GM10248 (cell line): ENCODE measurements at regions not wholly inside any gene's neighbourhood (a gene's known extent, or its start where the extent isn't known, plus 50 kb on each side); places are given as distances from the start of the nearest gene placed in this dataset.

Experiments used
- CTCF ChIA-PET: fragments of 300-600 bp; sonication (Branson Sonifier 250); formaldehyde crosslinking; extraction: SDS; loops from one replicate; lab custom pipeline; 2021; ENCODE audit warnings: antibody characterized with exemption; lab: Yijun Ruan, JAX
- POLR2A ChIA-PET: fragments of 350-650 bp; sonication (Branson Sonifier 250); formaldehyde crosslinking; extraction: SDS; loops from one replicate; lab custom pipeline; 2020; ENCODE audit warnings: antibody characterized with exemption; lab: Yijun Ruan, JAX
- DNase-seq: peaks from one replicate; pipeline ENCODE4 v3.0.0; 2012; ENCODE audit errors: extremely low spot score
- TF ChIP-seq, protein P1 (sequence below): IDR thresholded peaks from 2 replicates; pipeline ENCODE4 v1.5.1; 2012; ENCODE audit warnings: mild to moderate bottlenecking, low read depth; ENCODE audit errors: extremely low read depth, missing control alignments, control extremely low read depth

DNA sequence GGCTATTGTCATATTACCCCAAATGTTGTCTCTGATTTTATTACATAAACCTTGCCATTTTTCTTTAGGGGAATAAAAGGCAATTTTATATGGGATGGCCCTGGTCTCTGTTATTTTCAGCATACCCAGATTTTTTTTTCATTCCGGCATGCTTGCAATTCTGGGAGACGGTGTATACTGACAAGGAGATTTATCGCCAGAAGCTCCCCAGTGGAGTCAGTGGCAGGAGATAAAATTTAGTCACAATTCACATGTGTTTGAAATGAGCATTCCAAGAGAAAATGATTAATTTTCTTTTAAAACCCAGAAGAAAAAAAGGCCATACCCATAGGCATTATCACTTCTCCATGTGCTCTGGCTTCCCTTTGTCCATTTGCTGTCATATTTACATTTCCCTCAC, 250.8 kb upstream of the RSPO3 start:
- ChIA-PET CTCF (no interaction called here), POLR2A (no interaction called here)
- no peak for DNase-seq
- TF ChIP-seq, protein P1, sequence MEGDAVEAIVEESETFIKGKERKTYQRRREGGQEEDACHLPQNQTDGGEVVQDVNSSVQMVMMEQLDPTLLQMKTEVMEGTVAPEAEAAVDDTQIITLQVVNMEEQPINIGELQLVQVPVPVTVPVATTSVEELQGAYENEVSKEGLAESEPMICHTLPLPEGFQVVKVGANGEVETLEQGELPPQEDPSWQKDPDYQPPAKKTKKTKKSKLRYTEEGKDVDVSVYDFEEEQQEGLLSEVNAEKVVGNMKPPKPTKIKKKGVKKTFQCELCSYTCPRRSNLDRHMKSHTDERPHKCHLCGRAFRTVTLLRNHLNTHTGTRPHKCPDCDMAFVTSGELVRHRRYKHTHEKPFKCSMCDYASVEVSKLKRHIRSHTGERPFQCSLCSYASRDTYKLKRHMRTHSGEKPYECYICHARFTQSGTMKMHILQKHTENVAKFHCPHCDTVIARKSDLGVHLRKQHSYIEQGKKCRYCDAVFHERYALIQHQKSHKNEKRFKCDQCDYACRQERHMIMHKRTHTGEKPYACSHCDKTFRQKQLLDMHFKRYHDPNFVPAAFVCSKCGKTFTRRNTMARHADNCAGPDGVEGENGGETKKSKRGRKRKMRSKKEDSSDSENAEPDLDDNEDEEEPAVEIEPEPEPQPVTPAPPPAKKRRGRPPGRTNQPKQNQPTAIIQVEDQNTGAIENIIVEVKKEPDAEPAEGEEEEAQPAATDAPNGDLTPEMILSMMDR = no peak

DNA sequence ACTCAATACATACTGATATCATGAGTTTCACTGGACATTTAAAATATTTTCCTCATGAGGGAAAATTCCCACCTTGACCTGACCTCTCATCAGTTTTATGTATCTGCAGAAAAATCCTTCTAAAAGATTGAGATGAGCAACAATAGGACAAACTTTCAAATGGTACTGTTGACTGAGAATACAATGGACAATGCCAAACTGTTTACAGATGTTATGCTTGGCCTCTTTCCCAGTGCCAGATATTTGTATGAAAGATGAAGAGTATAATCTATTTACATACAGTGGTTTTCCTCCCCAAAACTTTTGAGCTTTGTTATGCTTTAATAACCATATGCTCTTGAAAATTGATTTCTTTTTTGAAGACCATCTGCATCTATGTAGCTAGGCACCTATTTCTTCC, 245.1 kb upstream of the RSPO3 start:
- CTCF ChIA-PET = interaction anchor here (1.6 kb wide), 1 partner anchor 38 kb away, joined by 3 read pairs; no protein-coding TSS in a partner anchor
- TF ChIP-seq, protein P1 = no peak
- POLR2A ChIA-PET = no interaction called here
- DNase-seq = no peak

DNA sequence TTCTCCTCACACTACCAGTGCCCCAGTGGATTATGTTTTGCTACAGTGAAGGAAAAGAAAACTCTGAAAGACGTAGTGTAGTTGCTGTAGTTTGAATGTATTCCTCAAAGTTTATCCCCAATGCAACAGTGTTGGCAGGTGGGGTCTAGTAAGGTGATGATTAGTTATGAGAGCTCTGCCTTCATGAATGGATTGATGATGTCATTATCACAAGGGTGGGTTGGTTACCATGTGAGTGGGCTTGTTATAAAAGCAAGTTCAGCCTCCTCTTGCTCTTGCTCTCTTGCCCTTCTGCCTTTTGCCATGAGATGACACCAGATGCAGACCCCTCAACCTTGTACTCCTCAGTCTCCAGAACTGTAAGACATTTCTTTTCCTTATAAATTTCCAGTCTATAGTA, 244.7 kb upstream of the RSPO3 start:
- TF ChIP-seq, protein P1 = no peak
- ChIA-PET POLR2A (no interaction called here), CTCF (interaction anchor here (1.6 kb wide), 1 partner anchor 38 kb away, joined by 3 read pairs; no protein-coding TSS in a partner anchor)
- DNase-seq = no peak

DNA sequence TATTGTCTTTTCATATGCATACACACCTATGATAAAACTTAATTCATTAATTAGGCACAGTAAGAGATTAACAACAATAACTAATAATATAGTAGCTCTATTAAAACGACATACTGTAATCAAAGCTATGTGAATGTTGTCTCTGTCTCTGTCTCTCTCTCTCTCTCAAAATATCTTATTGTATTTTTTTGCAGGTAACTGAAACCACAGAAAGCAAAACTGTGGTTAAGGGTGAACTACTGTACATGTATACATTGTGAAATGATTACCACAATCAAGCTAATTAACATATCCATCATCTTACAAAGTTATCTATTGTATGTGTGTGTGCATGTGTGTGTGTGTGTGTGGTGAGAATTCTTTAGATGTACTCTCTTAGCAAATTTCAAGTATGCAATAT, 242.0 kb upstream of the RSPO3 start:
- TF ChIP-seq, protein P1 = no peak
- DNase-seq = no peak
- CTCF ChIA-PET = no interaction called here
- POLR2A ChIA-PET = no interaction called here

DNA sequence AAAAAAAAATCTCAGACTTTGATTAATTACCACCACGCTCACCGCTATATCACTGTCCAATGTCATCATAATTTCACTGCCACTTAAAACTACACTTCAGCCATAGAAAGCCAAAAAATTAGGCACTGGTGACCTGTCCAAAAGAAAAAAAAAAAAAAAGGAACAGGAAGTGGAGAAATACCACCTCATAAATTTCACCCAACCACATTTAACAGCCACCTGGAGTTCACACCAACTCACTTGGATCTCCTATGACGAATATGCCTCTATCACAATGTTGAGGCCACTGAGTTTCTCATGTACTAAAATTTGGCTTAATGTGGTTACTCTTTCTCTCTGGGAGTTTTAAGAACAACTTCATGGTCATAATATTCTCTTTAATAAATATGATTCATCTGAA, 237.5 kb upstream of the RSPO3 start:
- POLR2A ChIA-PET = no interaction called here
- DNase-seq = no peak
- CTCF ChIA-PET = no interaction called here
- TF ChIP-seq, protein P1 = no peak

DNA sequence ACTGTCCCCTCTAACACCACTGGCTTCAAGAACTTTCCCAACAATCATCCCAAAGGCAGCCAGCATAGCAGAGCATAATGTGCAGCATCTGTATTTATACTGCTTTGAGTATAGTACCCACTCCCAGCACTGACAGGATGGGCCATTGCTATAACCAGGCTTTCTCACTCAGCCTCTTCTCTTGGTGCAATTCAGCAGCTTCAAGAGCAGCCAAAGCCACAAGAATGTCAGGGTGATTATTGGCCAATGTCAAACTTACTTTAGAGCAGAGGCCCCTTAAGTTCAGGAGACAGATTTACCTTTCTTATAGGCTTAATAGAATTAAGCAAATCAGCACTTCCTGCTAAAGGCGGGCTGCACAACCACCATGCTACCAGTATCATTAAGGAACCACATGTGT, 232.4 kb upstream of the RSPO3 start:
- POLR2A ChIA-PET = no interaction called here
- TF ChIP-seq, protein P1 = no peak
- CTCF ChIA-PET = no interaction called here
- no peak for DNase-seq
